Hematopoietic multipotent progenitor cell treated with erythropoietin and hydrocortisone succinate and interleukin-3 and kit ligand, for 8 days (in vitro differentiated cells): ENCODE measurements at regions not wholly inside any gene's neighbourhood (a gene's known extent, or its start where the extent isn't known, plus 50 kb on each side); places are given as distances from the start of the nearest gene placed in this dataset.

Experiments
- DNase-seq: peaks from one replicate; pipeline ENCODE4 v3.0.0-alpha.2; 2015

GRCh38 chr6:9647599-9647998 lies 767.3 kb downstream of the TFAP2A start:
- DNase-seq, result no peak

- no peak for DNase-seq
These were observed 767.8 kb downstream of the TFAP2A start for GRCh38 chr6:9647071-9647445.

- DNase-seq, result no peak
These were observed 768.4 kb downstream of the TFAP2A start for GRCh38 chr6:9646342-9647070.

- no peak for DNase-seq
These were observed 776.0 kb downstream of the TFAP2A start for GRCh38 chr6:9638861-9639260.

- no peak for DNase-seq
These were observed 780.1 kb downstream of the TFAP2A start for GRCh38 chr6:9634776-9635175.

GRCh38 chr6:9632026-9632425 lies 782.8 kb downstream of the TFAP2A start:
- no peak for DNase-seq

- DNase-seq, result no peak
These were observed 786.1 kb downstream of the TFAP2A start for GRCh38 chr6:9628819-9629218.

GRCh38 chr6:9627916-9628315 lies 787.0 kb downstream of the TFAP2A start:
- DNase-seq, result no peak

GRCh38 chr6:9623985-9624384 lies 790.9 kb downstream of the TFAP2A start:
- DNase-seq, result no peak

GRCh38 chr6:9623228-9623832 lies 791.5 kb downstream of the TFAP2A start:
- DNase-seq, result no peak

GRCh38 chr6:9621276-9621675 lies 793.6 kb downstream of the TFAP2A start:
- no peak for DNase-seq

GRCh38 chr6:9620687-9621086 lies 794.2 kb downstream of the TFAP2A start:
- DNase-seq, result no peak

GRCh38 chr6:9620263-9620662 lies 794.6 kb downstream of the TFAP2A start:
- no peak for DNase-seq

- DNase-seq, result no peak
These were observed 800.1 kb downstream of the TFAP2A start for GRCh38 chr6:9614778-9615177.

- DNase-seq, result no peak
These were observed 802.4 kb downstream of the TFAP2A start for GRCh38 chr6:9612489-9612888.

- no peak for DNase-seq
These were observed 804.1 kb downstream of the TFAP2A start for GRCh38 chr6:9610620-9611415.

GRCh38 chr6:9606435-9607134 lies 808.3 kb downstream of the TFAP2A start:
- DNase-seq, result no peak

GRCh38 chr6:9594746-9595145 lies 820.1 kb downstream of the TFAP2A start:
- DNase-seq, result no peak

GRCh38 chr6:9593554-9593953 lies 821.3 kb downstream of the TFAP2A start:
- no peak for DNase-seq

- no peak for DNase-seq
These were observed 831.0 kb downstream of the TFAP2A start for GRCh38 chr6:9583753-9584352.

GRCh38 chr6:9581155-9581554 lies 833.7 kb downstream of the TFAP2A start:
- DNase-seq, result no peak

GRCh38 chr6:9576521-9576920 lies 838.4 kb downstream of the TFAP2A start:
- no peak for DNase-seq

GRCh38 chr6:9566096-9566495 lies 848.8 kb downstream of the TFAP2A start:
- DNase-seq, result no peak
